Glutamatergic neuron (in vitro differentiated cells): ENCODE measurements at regions not wholly inside any gene's neighbourhood (a gene's known extent, or its start where the extent isn't known, plus 50 kb on each side); places are given as distances from the start of the nearest gene placed in this dataset.

Experiments used
- DNase-seq: peaks from one replicate; pipeline ENCODE4 v3.0.0; 2022
- H3K27ac Mint-ChIP-seq: one replicate; pipeline ENCODE4 v1.8.0; 2020; ENCODE audit warnings: mild to moderate bottlenecking, mixed read lengths, inconsistent platforms; ENCODE audit not compliant: unreplicated experiment
- H3K27me3 Mint-ChIP-seq: one replicate; pipeline ENCODE4 v1.8.0; 2020; ENCODE audit warnings: mild to moderate bottlenecking, moderate library complexity, mixed read lengths, inconsistent platforms; ENCODE audit not compliant: unreplicated experiment
- H3K36me3 Mint-ChIP-seq: one replicate; pipeline ENCODE4 v1.8.0; 2020; ENCODE audit warnings: mild to moderate bottlenecking, mixed read lengths, inconsistent platforms; ENCODE audit not compliant: unreplicated experiment
- H3K4me1 Mint-ChIP-seq: one replicate; pipeline ENCODE4 v1.8.0; 2020; ENCODE audit warnings: mild to moderate bottlenecking, low read depth, mixed read lengths, inconsistent platforms; ENCODE audit not compliant: unreplicated experiment
- H3K4me3 Mint-ChIP-seq: one replicate; pipeline ENCODE4 v1.8.0; 2020; ENCODE audit warnings: mild to moderate bottlenecking, mixed read lengths, inconsistent platforms; ENCODE audit not compliant: unreplicated experiment
- H3K9me3 Mint-ChIP-seq: one replicate; pipeline ENCODE4 v1.8.0; 2020; ENCODE audit warnings: mild to moderate bottlenecking, moderate library complexity, mixed read lengths, inconsistent platforms; ENCODE audit not compliant: unreplicated experiment
- CTCF ChIP-seq: fragments of 200-600 bp; sonication (generic); IDR thresholded peaks from one replicate; pipeline ENCODE4 v1.5.0; 2021; ENCODE audit not compliant: partially characterized antibody, unreplicated experiment

GRCh38 chr9:38134611-38135237, 65.7 kb upstream of the SHB start:
- no peaks in the 10 kb centered on the region for H3K4me1 Mint-ChIP-seq
- no peak for DNase-seq
- no peak overlapping the region for H3K4me3 Mint-ChIP-seq
- H3K27me3 Mint-ChIP-seq, result peaks cover 3% of the 10 kb centered on the region
- no peak for TF ChIP-seq CTCF
- H3K9me3 Mint-ChIP-seq, result no peaks in the 10 kb centered on the region
- no peaks in the 10 kb centered on the region for H3K36me3 Mint-ChIP-seq
- no peak overlapping the region for H3K27ac Mint-ChIP-seq

DNA sequence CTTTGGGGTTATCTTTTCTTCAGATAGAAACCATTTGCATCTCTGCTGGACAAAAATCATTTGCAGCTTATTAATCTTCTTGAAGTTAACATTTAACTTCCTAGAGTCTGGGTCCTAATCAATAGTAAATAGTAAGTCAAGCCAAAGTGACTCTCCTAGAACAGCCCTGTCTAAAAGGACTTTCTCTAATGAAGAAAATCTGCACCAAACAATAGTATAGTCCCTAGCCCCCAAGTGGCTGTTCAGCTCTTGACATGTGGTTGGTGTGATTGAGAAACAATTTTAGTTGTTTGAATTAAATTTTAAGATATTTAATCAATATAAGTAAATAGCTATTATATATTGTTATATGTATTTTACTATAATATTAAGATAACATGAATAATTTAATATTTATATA, 64.6 kb upstream of the SHB start:
- no peak for DNase-seq
- Mint-ChIP-seq H3K4me1 (no peaks in the 10 kb centered on the region), H3K36me3 (no peaks in the 10 kb centered on the region), H3K27me3 (peaks cover 3% of the 10 kb centered on the region), H3K27ac (no peak overlapping the region), H3K4me3 (no peak overlapping the region), H3K9me3 (no peaks in the 10 kb centered on the region)
- TF ChIP-seq CTCF, result no peak

DNA sequence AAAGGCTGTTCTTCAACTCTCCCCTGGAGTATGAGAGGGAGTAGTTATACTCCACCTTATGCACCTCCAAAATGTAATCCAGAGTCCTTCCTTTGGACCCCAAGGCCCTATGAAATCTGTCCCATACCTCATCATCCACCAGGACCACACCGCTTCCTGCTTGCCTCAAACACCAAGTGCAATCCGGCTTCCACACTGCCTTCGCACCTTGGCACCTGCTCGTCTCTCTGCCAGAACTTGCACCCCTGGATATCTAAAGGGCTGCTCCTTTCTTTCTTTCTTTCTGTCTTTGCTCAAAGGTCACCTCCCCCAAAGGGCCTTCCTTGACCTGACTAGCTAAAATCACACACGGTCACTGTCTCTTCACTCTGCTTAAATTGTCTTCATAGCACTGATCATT, 63.9 kb upstream of the SHB start:
- TF ChIP-seq CTCF, result no peak
- Mint-ChIP-seq H3K4me1 (no peaks in the 10 kb centered on the region), H3K4me3 (no peak overlapping the region), H3K36me3 (no peaks in the 10 kb centered on the region), H3K27me3 (peaks cover 3% of the 10 kb centered on the region), H3K9me3 (no peaks in the 10 kb centered on the region), H3K27ac (no peak overlapping the region)
- DNase-seq, result no peak

DNA sequence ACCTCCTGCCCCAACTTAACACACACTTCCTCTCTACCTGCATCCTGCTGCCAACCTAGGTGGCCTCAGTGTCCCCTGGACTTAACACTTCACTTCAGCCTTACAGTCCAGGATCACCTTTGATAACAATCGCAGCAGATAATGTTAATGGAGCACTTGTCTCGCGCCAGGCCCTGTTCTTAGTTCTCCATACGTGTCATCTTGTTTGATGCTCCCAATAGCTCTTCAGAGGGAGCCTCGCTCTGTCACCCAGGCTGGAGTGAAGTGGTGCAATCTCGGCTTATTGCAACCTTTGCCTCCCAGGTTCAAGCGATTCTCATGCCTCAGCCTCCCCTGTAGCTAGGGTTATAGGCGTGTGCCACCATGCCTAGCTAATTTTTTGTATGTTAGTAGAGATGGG, 62.7 kb upstream of the SHB start:
- Mint-ChIP-seq H3K9me3 (no peaks in the 10 kb centered on the region), H3K36me3 (no peaks in the 10 kb centered on the region), H3K27me3 (peaks cover 3% of the 10 kb centered on the region), H3K27ac (no peak overlapping the region), H3K4me1 (no peaks in the 10 kb centered on the region), H3K4me3 (no peak overlapping the region)
- no peak for DNase-seq
- TF ChIP-seq CTCF, result no peak

GRCh38 chr9:38130724-38131123, 61.7 kb upstream of the SHB start:
- DNase-seq, result no peak
- TF ChIP-seq CTCF, result no peak
- Mint-ChIP-seq H3K4me3 (no peak overlapping the region), H3K27ac (no peak overlapping the region), H3K36me3 (peaks cover 3% of the 10 kb centered on the region), H3K9me3 (no peaks in the 10 kb centered on the region), H3K27me3 (peaks cover 5% of the 10 kb centered on the region), H3K4me1 (no peaks in the 10 kb centered on the region)
